HCT116 (cell line): ENCODE measurements at regions not wholly inside any gene's neighbourhood (a gene's known extent, or its start where the extent isn't known, plus 50 kb on each side); places are given as distances from the start of the nearest gene placed in this dataset.

Experiments
- ATAC-seq: fragments of 200-7000 bp; cut with Tn5 transposase; 2 replicates; pipeline ENCODE4 v1.9.1; 2020; ENCODE audit warnings: mild to moderate bottlenecking, moderate library complexity
- BruUV-seq: library from RNA; stranded (reverse); fragments of 400-500 nt; replicated peaks from 2 replicates; lab custom pipeline; 2021; lab: Mats Ljungman, UMichigan
- CTCF ChIA-PET: fragments of 300-600 bp; sonication (Branson Sonifier 250); formaldehyde crosslinking; loops from one replicate; lab custom pipeline; 2021; ENCODE audit warnings: antibody characterized with exemption; lab: Charles Lee
- POLR2A ChIA-PET: fragments of 300-600, 350-600 bp; sonication (Branson Sonifier 250); formaldehyde crosslinking; loops from one replicate; lab custom pipeline; 2021; ENCODE audit warnings: antibody characterized with exemption; lab: Charles Lee
- RAD21 ChIA-PET, 2 experiments: fragments of 300-600 bp; sonication (Branson Sonifier 250); formaldehyde crosslinking; loops; one replicate each; lab custom pipeline; 2023; ENCODE audit warnings: low total read pairs in 2 of 2; ENCODE audit not compliant: uncharacterized antibody in 2 of 2, unreplicated experiment in 2 of 2, low non-redundant PET in 1 of 2; lab: Charles Lee
- DNase-seq: peaks from one replicate; pipeline ENCODE4 v3.0.0-alpha.2; 2010; ENCODE audit warnings: low read depth, low spot score
- H2AFZ ChIP-seq: fragments of 200-600 bp; shearing (Covaris generic), sonication (generic); 2 replicates; pipeline ENCODE4 v1.6.1; 2017; ENCODE audit warnings: low read depth, mixed run types, mixed read lengths, antibody characterized with exemption, low read length; ENCODE audit not compliant: poor library complexity, severe bottlenecking
- H3K27ac ChIP-seq: 2 replicates; pipeline ENCODE4 v1.5.1; 2012; ENCODE audit warnings: low read depth, low read length
- H3K27me3 ChIP-seq: fragments of 200-600 bp; sonication (generic); 2 replicates; pipeline ENCODE4 v1.6.1; 2016; ENCODE audit warnings: mixed run types, low read length, mixed read lengths; ENCODE audit not compliant: insufficient read depth
- H3K36me3 ChIP-seq, 2 experiments: fragments of 200-500 bp in 1 of 2; fragments of 200-600 bp in 1 of 2; sonication (Bioruptor generic) in 1 of 2; sonication (generic) in 1 of 2; 2 replicates each; pipeline versions ENCODE4 v1.5.1 to v1.6.1; 2014 to 2016; ENCODE audit warnings: low read length in 2 of 2, inconsistent platforms in 1 of 2, mixed read lengths in 1 of 2, mixed run types in 1 of 2; ENCODE audit not compliant: insufficient read depth in 2 of 2, control insufficient read depth in 1 of 2
- H3K4me1 ChIP-seq, 2 experiments: fragments of 200-600 bp in 1 of 2; sonication (generic) in 1 of 2; 2 replicates each; pipeline versions ENCODE4 v1.5.1 to v1.6.1; 2012 to 2017; ENCODE audit warnings: low read length in 2 of 2, inconsistent platforms in 1 of 2, mild to moderate bottlenecking in 1 of 2, mixed read lengths in 1 of 2, mixed run types in 1 of 2, moderate library complexity in 1 of 2; ENCODE audit not compliant: insufficient read depth in 2 of 2, control insufficient read depth in 1 of 2
- H3K4me2 ChIP-seq: fragments of 200-600 bp; sonication (generic); 2 replicates; pipeline ENCODE4 v1.6.1; 2017; ENCODE audit warnings: mixed run types, low read length, mixed read lengths
- H3K4me3 ChIP-seq, 2 experiments: fragments of 200-600 bp in 1 of 2; sonication (generic) in 1 of 2; replicated peaks in 1 of 2; 2 replicates each; pipeline ENCODE4 v1.5.1; 2011 to 2016; ENCODE audit warnings: low read length in 2 of 2, control low read depth in 1 of 2, low read depth in 1 of 2, mild to moderate bottlenecking in 1 of 2, mixed read lengths in 1 of 2, mixed run types in 1 of 2
- H3K79me2 ChIP-seq: fragments of 200-600 bp; sonication (generic); 2 replicates; pipeline ENCODE4 v1.6.1; 2017; ENCODE audit warnings: mild to moderate bottlenecking, mixed run types, low read length, moderate library complexity, mixed read lengths; ENCODE audit not compliant: insufficient read depth
- H3K9ac ChIP-seq: fragments of 200-600 bp; sonication (generic); 2 replicates; pipeline ENCODE4 v1.6.1; 2016; ENCODE audit warnings: low read length, mixed read lengths
- H3K9me2 ChIP-seq: fragments of 200-600 bp; sonication (generic), shearing (Covaris generic); 2 replicates; pipeline ENCODE4 v1.6.1; 2017; ENCODE audit warnings: mixed run types, mild to moderate bottlenecking, moderate library complexity; ENCODE audit not compliant: insufficient read depth
- H3K9me3 ChIP-seq, 2 experiments: fragments of 200-500 bp in 1 of 2; fragments of 200-600 bp in 1 of 2; sonication (Bioruptor generic) in 1 of 2; sonication (generic) in 1 of 2; 2 replicates each; pipeline ENCODE4 v1.6.1; 2014 to 2017; ENCODE audit warnings: low read length in 2 of 2, mixed read lengths in 2 of 2, inconsistent platforms in 1 of 2, low read depth in 1 of 2, mild to moderate bottlenecking in 1 of 2, mixed run types in 1 of 2, moderate library complexity in 1 of 2; ENCODE audit not compliant: control insufficient read depth in 1 of 2, insufficient read depth in 1 of 2
- H4K20me1 ChIP-seq: fragments of 200-600 bp; sonication (generic), shearing (Covaris generic); 2 replicates; pipeline ENCODE4 v1.6.1; 2017; ENCODE audit warnings: mixed run types, mild to moderate bottlenecking, moderate library complexity; ENCODE audit not compliant: insufficient read depth
- CEBPB ChIP-seq: IDR thresholded peaks from 2 replicates; pipeline ENCODE4 v1.6.1; 2012; ENCODE audit warnings: low read depth
- EZH2 ChIP-seq: fragments of 200-600 bp; sonication (generic); IDR thresholded peaks from 2 replicates; pipeline ENCODE4 v1.6.1; 2017; ENCODE audit warnings: antibody characterized with exemption, mixed run types
- EZH2phosphoT487 ChIP-seq: fragments of 200-600 bp; IDR thresholded peaks from 2 replicates; pipeline ENCODE4 v1.6.1; 2018; ENCODE audit warnings: antibody characterized with exemption, borderline replicate concordance
- FOSL1 ChIP-seq: IDR thresholded peaks from 2 replicates; pipeline ENCODE4 v1.6.1; 2012; ENCODE audit warnings: low read depth
- SIN3A ChIP-seq: IDR thresholded peaks from 2 replicates; pipeline ENCODE4 v1.6.1; 2012; ENCODE audit warnings: low read depth
- SP1 ChIP-seq: IDR thresholded peaks from 2 replicates; pipeline ENCODE4 v1.6.1; 2012; ENCODE audit warnings: low read depth
- SRF ChIP-seq: IDR thresholded peaks from 2 replicates; pipeline ENCODE4 v1.6.1; 2012; ENCODE audit warnings: low read depth
- TCF7L2 ChIP-seq: IDR thresholded peaks from 2 replicates; pipeline ENCODE4 v1.7.0; 2011; ENCODE audit warnings: borderline replicate concordance, inconsistent platforms; ENCODE audit not compliant: insufficient read depth, insufficient read length; ENCODE audit errors: extremely low read depth
- YY1 ChIP-seq: IDR thresholded peaks from 2 replicates; pipeline ENCODE4 v1.6.1; 2011; ENCODE audit warnings: low read length, low read depth, moderate library complexity, mild to moderate bottlenecking; ENCODE audit not compliant: insufficient replicate concordance; ENCODE audit errors: extremely low read depth
- ZFX ChIP-seq: fragments of 450-650 bp; IDR thresholded peaks from 2 replicates; pipeline ENCODE4 v1.6.1; 2017
- ZNF274 ChIP-seq: fragments of 200-500 bp; sonication (Bioruptor generic); IDR thresholded peaks from 2 replicates; pipeline ENCODE4 v1.6.1; 2014; ENCODE audit warnings: mild to moderate bottlenecking, low read depth, low read length, inconsistent platforms
- intact Hi-C: fragments of 100-400 bp; cut with micrococcal nuclease; formaldehyde crosslinking; loops from 2 replicates; pipeline ENCODE4 v1.10.0; 2022
- TF ChIP-seq, protein P1 (sequence below): IDR thresholded peaks from 2 replicates; pipeline ENCODE4 v1.6.1; 2011; ENCODE audit warnings: mild to moderate bottlenecking, low read length, moderate library complexity; ENCODE audit not compliant: insufficient replicate concordance; ENCODE audit errors: extremely low read depth
- TF ChIP-seq, protein P2 (sequence below): IDR thresholded peaks from 2 replicates; pipeline ENCODE4 v1.6.1; 2012
- TF ChIP-seq, protein P3 (sequence below): IDR thresholded peaks from 2 replicates; pipeline ENCODE4 v1.6.1; 2012; ENCODE audit warnings: low read depth
- TF ChIP-seq, protein P4 (sequence below): IDR thresholded peaks from 2 replicates; pipeline ENCODE4 v1.6.1; 2012

DNA sequence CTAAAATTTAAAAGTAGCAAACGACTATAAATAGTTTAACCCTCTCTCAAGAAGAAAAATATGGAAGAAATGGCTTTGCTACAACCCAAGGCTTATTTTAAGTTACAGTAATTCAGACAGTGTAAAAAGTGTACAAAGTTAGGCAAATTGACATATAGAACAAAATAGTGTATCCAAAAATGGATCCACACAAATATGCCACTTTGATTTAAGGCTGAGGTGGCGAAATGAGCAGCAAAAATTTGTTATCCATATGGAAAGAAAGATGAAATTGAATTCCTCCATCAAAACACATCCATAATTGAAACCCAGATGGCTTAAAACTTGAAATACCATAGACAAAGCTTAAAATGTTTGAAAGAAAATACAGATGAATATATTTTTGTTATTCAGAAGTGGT is 540.8 kb downstream of the BRINP3 start:
- H3K79me2 ChIP-seq: no peaks in the 10 kb centered on the region
- no peak overlapping the region for H2AFZ ChIP-seq
- intact Hi-C loops: no loop called here
- no peaks in the 10 kb centered on the region for H4K20me1 ChIP-seq
- BruUV-seq: no TSS peak
- POLR2A ChIA-PET: no interaction called here
- no peak overlapping the region for H3K9ac ChIP-seq
- H3K9me2 ChIP-seq: no peaks in the 10 kb centered on the region
- H3K36me3 ChIP-seq: no peaks in the 10 kb centered on the region
- CTCF ChIA-PET: no interaction called here
- no peak overlapping the region for H3K27ac ChIP-seq
- H3K27me3 ChIP-seq: no peaks in the 10 kb centered on the region
- TF ChIP-seq YY1: no peak
- TF ChIP-seq SP1: no peak
- no peak for TF ChIP-seq SIN3A
- TF ChIP-seq, protein P1, sequence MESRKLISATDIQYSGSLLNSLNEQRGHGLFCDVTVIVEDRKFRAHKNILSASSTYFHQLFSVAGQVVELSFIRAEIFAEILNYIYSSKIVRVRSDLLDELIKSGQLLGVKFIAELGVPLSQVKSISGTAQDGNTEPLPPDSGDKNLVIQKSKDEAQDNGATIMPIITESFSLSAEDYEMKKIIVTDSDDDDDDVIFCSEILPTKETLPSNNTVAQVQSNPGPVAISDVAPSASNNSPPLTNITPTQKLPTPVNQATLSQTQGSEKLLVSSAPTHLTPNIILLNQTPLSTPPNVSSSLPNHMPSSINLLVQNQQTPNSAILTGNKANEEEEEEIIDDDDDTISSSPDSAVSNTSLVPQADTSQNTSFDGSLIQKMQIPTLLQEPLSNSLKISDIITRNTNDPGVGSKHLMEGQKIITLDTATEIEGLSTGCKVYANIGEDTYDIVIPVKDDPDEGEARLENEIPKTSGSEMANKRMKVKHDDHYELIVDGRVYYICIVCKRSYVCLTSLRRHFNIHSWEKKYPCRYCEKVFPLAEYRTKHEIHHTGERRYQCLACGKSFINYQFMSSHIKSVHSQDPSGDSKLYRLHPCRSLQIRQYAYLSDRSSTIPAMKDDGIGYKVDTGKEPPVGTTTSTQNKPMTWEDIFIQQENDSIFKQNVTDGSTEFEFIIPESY: no peak
- TF ChIP-seq ZNF274: no peak
- no peak for TF ChIP-seq SRF
- TF ChIP-seq, protein P2, sequence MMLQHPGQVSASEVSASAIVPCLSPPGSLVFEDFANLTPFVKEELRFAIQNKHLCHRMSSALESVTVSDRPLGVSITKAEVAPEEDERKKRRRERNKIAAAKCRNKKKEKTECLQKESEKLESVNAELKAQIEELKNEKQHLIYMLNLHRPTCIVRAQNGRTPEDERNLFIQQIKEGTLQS: no peak
- no peak for TF ChIP-seq CEBPB
- no peak for TF ChIP-seq ZFX
- TF ChIP-seq EZH2phosphoT487: no peak
- no peak for TF ChIP-seq TCF7L2
- no peak for TF ChIP-seq EZH2
- TF ChIP-seq, protein P3, sequence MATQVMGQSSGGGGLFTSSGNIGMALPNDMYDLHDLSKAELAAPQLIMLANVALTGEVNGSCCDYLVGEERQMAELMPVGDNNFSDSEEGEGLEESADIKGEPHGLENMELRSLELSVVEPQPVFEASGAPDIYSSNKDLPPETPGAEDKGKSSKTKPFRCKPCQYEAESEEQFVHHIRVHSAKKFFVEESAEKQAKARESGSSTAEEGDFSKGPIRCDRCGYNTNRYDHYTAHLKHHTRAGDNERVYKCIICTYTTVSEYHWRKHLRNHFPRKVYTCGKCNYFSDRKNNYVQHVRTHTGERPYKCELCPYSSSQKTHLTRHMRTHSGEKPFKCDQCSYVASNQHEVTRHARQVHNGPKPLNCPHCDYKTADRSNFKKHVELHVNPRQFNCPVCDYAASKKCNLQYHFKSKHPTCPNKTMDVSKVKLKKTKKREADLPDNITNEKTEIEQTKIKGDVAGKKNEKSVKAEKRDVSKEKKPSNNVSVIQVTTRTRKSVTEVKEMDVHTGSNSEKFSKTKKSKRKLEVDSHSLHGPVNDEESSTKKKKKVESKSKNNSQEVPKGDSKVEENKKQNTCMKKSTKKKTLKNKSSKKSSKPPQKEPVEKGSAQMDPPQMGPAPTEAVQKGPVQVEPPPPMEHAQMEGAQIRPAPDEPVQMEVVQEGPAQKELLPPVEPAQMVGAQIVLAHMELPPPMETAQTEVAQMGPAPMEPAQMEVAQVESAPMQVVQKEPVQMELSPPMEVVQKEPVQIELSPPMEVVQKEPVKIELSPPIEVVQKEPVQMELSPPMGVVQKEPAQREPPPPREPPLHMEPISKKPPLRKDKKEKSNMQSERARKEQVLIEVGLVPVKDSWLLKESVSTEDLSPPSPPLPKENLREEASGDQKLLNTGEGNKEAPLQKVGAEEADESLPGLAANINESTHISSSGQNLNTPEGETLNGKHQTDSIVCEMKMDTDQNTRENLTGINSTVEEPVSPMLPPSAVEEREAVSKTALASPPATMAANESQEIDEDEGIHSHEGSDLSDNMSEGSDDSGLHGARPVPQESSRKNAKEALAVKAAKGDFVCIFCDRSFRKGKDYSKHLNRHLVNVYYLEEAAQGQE: no peak
- TF ChIP-seq FOSL1: no peak
- TF ChIP-seq, protein P4, sequence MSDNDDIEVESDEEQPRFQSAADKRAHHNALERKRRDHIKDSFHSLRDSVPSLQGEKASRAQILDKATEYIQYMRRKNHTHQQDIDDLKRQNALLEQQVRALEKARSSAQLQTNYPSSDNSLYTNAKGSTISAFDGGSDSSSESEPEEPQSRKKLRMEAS: no peak
- TF ChIP-seq, all 23 proteins: peak for 0
- ATAC-seq: no peak
- Histone ChIP-seq H3K9me3 (no peaks in the 10 kb centered on the region), H3K4me1 (no peaks in the 10 kb centered on the region), H3K4me2 (no peak overlapping the region), H3K4me3 (no peak overlapping the region)
- no peak for DNase-seq
- RAD21 ChIA-PET: no interaction called here
